Jurkat, Clone E6-1 (cell line): ENCODE measurements at regions not wholly inside any gene's neighbourhood (a gene's known extent, or its start where the extent isn't known, plus 50 kb on each side); places are given as distances from the start of the nearest gene placed in this dataset.

ENCODE experiments used
- DNase-seq: peaks from one replicate; pipeline ENCODE4 v3.0.0-alpha.2; 2011; ENCODE audit warnings: low read depth, low spot score
- H3K4me3 ChIP-seq: 2 replicates; pipeline ENCODE4 v1.5.1; 2011; ENCODE audit warnings: mild to moderate bottlenecking, low read length, control low read depth, moderate library complexity

GRCh38 chr21:43307677-43308070 lies 119.3 kb downstream of the SIK1 start:
- DNase-seq, result no peak
- no peak overlapping the region for H3K4me3 ChIP-seq

- no peak overlapping the region for H3K4me3 ChIP-seq
- no peak for DNase-seq
Observed at GRCh38 chr21:43306911-43307676, 119.8 kb downstream of the SIK1 start.

GRCh38 chr21:43306391-43306790 lies 120.5 kb downstream of the SIK1 start:
- no peak for DNase-seq
- H3K4me3 ChIP-seq, result no peak overlapping the region

- no peak overlapping the region for H3K4me3 ChIP-seq
Observed at GRCh38 chr21:43305811-43306311, 121.1 kb downstream of the SIK1 start.

GRCh38 chr21:43305336-43305665 lies 121.6 kb downstream of the SIK1 start:
- no peak for DNase-seq

More at GRCh38 chr21:43305811-43306311, 121.1 kb downstream of the SIK1 start:
- DNase-seq, result no peak

GRCh38 chr21:43304621-43305335 lies 122.2 kb downstream of the SIK1 start:
- no peak overlapping the region for H3K4me3 ChIP-seq
- no peak for DNase-seq

More at GRCh38 chr21:43305336-43305665, 121.6 kb downstream of the SIK1 start:
- H3K4me3 ChIP-seq, result no peak overlapping the region

- H3K4me3 ChIP-seq, result no peak overlapping the region
- DNase-seq, result no peak
Observed at GRCh38 chr21:43304206-43304605, 122.7 kb downstream of the SIK1 start.

- no peak overlapping the region for H3K4me3 ChIP-seq
- DNase-seq, result no peak
Observed at GRCh38 chr21:43303275-43304178, 123.4 kb downstream of the SIK1 start.

- H3K4me3 ChIP-seq, result no peak overlapping the region
- DNase-seq, result no peak
Observed at GRCh38 chr21:43302769-43303168, 124.2 kb downstream of the SIK1 start.

- no peak overlapping the region for H3K4me3 ChIP-seq
- DNase-seq, result no peak
Observed at GRCh38 chr21:43302062-43302700, 124.8 kb downstream of the SIK1 start.

GRCh38 chr21:43301409-43302061 lies 125.4 kb downstream of the SIK1 start:
- no peak overlapping the region for H3K4me3 ChIP-seq
- DNase-seq, result no peak

GRCh38 chr21:43300496-43301408 lies 126.2 kb downstream of the SIK1 start:
- no peak overlapping the region for H3K4me3 ChIP-seq
- DNase-seq, result no peak

GRCh38 chr21:43299441-43300277 lies 127.3 kb downstream of the SIK1 start:
- DNase-seq, result no peak
- no peak overlapping the region for H3K4me3 ChIP-seq

- no peak for DNase-seq
- H3K4me3 ChIP-seq, result no peak overlapping the region
Observed at GRCh38 chr21:43298546-43299440, 128.1 kb downstream of the SIK1 start.

GRCh38 chr21:43297989-43298388 lies 128.9 kb downstream of the SIK1 start:
- H3K4me3 ChIP-seq, result no peak overlapping the region
- no peak for DNase-seq
